ENCODE measurements at regions not wholly inside any gene's neighbourhood (a gene's known extent, or its start where the extent isn't known, plus 50 kb on each side); places are given as distances from the start of the nearest gene placed in this dataset.
"Not testable (repeated sequence)": the region's sequence is repeated elsewhere in the genome, so short reads cannot be mapped to it uniquely, and the experiment has no call there.

DNA sequence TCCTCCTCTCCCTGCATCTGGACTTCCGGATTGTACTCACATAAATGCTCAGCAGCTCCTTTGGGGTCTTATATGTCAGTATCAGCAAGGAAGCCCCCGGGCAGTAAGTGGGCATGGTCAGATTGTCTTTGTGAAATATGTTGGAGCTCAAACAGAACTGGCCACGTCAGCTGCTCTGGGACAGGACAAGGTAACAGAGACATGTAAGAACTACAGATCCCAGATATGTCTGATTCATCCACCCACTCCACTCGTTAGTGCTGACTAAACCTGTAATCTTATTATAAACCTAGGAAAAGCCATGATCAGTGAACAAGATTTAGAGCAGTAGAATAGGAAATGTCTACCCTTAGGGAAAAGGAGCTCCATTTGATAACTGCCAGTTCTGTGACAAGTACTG, 561.8 kb downstream of the CETN3 start:
- DNase-seq (ENCODE audit: low read depth): no peak

DNA sequence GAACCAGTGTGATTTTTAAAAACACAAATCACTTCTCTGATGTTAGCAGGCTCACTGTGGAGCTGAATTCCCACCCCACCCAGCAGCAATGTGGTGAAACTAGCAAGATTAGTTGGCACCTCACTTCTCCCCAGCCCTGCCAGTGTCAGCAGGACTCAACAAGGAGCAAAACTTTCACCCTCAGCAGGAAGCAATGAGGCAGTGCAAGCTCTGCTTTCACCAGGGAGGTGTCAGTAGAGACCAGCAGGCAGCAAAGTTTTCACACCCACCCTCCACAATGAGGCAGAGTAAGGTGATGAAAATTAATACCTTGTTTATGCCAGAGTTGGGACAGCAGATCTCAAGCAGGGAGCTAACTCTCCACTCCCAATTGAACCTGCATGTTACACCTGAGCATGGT, 565.0 kb downstream of the CETN3 start:
- DNase-seq (ENCODE audit: low read depth): no peak

DNA sequence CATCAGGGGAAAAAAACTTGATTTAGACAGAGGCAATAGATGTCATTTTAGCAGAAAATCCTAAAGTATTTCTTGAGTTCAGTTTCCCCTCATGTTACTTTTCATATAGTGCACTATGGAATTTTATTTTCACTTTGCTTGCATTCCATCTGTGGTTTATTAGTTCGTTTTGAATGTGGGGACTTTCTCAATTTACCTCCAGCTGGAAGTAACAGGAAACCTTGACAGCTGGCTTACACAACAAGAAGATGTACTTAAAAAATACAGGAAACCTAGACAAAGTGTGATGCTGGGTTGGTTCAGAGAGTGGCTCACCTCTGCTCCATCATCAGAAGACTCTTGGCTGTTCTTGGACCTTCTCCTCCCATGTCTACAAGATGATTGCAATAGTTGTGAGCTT, 567.0 kb downstream of the CETN3 start:
- DNase-seq (ENCODE audit: low read depth): no peak

DNA sequence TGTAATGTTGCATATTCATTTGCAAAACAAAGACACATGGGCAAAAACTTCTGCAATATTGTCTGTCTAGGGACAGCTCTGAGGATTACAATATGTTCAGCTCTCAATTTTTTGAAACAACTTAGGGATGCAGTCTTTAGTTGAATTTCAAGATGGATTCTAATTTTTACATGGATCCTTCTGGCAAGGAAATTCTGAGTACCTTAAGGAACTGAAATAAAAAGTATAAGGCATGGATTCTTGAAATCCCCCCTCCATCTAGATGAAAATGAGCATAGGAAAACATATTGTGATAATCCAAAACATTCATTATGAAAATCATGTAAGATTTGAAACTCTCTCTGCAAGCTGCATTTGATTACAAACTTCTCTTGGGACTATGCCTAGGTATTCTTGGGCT, 568.6 kb downstream of the CETN3 start:
- no peak for DNase-seq (ENCODE audit: low read depth)

DNA sequence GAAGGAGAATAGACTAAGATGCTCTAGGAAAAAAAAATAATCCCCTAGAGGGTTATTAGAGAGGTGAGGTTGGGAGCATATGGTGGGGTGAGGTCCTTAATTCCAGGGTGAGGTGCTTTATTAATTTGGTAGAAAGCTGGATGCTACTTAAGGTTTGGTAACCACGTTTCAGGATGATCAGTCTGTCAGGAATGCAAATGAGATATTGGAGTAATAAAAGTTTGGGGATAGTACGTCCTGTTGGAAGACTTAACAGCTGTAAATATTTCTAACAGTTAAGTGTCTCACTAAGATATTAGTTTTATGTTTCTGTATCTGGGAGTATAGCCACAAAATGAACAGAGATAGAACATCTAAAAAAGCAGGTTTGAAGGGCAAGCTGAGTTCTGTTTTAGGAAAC, 578.9 kb downstream of the CETN3 start:
- DNase-seq (ENCODE audit: low read depth): no peak

DNA sequence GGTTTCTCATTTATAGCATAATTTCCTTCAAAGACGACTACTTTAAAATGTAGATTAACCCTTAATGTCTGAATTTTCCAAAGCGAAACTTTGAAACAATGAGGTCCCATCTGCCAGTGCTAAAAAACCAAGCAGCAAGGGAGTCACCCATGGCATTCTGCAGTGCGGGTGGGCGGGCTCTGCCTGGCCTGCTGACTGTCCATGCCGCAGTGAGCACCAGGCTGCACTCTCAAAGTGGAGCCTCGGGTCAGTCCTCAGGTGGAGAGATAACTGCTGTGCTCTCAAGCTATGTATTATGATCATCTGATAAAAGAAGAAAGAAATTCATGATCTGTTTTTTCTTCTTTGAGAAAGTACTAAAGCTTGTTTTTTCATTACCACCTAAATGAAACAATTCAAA, 581.6 kb downstream of the CETN3 start:
- no peak for DNase-seq (ENCODE audit: low read depth)

DNA sequence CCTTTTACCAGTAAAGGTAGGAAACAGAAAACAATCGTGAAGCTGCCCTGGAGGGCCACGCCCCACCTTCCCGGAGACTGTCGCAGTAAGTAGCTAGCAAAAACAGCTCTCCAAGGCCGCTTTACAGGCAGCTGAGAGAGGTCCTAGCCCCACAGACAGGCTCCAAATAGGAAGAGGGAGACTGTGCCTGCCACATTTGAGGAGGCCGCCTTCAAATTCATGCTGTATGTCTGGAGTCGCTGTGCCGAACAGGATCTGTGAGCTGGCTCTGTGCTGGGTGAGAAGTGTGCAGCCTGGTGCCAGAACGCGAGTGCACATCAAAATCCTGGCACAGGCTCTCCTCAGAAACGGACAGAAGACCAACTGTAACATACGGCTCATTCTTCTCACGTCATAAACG, 582.2 kb downstream of the CETN3 start:
- no peak for DNase-seq (ENCODE audit: low read depth)

DNA sequence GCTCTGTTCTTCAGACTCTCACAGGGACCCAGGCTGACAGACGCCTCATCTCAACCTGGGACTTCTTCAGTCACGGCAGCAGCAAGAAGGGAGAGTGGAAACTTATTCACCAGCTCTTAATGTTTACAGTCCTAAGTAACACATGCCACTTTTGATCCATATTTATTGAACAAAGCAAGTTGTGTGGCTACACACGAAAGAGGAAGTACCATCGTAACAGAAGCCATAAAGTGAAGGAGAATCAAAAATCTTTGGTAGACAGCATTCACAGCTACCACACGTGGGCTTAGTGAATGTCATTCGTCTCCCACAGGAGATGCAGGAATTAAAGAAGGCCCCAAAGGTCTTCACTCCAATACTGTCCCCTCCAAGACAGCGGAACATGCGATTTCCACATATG, 582.6 kb downstream of the CETN3 start:
- DNase-seq (ENCODE audit: low read depth): no peak

DNA sequence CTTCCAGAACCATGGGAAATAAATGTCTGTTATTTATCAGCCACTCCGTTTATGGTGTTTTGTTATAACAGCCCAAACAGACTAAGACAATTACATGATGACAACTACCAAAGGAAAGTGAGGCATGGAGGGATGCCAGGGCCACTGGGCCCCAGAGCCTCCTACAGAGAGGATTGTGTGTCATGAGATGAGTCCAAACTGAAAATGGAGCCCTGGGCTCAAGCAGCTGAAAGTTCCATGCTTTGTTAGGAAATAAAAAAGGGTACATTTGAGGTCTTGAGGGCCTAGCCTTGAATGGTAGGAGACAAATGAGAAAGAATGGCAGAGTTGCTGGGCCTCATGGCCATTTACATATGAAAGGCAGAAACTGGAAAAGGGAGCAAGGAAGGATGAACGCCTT, 586.5 kb downstream of the CETN3 start:
- DNase-seq (ENCODE audit: low read depth): no peak

DNA sequence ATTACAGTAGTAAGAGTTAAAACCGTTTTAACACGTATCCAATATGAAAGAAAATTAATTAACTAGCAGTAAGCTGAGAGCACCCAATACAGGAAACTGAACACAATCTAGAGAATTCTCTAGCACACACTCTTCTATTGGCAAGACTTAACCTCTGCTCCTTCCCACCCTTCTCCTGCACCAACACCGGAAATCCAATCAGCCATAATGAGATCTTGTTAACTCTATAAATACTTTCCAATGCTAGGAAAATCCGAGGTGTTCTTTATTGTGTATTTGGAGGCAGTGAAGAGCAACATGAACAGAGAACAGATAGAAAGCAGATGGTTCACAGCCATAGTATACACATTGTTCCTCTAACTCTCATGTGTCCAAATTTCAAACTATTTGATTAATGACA, 591.7 kb downstream of the CETN3 start:
- DNase-seq (ENCODE audit: low read depth): no peak

DNA sequence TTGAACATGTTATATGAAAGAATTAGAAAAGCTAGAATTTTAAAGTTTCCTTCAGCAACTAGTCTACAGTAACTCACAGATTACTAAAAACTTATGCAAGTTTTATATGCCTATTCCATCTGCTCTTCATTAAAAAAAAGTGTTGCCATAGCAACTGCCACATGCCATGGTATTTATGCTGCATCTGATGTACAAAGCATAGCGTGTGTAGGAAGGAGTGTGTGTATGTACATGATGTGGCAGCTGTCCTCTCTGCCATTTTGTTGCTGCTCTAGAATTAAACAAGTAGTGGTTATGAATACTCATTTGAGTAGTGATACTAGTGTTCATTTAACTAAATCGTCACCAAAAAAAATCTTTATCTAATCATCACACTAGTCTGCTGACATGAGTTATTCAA, 593.5 kb downstream of the CETN3 start:
- no peak for DNase-seq (ENCODE audit: low read depth)

DNA sequence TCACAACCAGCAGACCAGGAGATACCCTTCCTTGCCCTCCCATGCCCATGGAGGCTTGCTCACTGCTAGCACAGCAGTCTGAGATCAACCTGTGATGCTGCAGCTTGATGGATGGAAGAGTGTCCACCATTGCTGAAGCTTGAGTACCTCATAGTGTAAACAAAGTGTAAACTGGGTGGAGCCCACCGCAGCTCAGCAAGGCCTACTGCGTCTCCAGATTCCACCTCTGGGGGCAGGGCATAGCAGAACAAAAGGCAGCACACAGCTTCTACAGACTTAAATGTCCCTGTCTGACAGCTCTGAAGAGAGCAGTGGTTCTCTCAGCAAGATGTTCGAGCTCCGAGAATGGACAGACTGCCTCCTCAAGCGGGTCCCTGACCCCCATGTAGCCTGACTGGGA, 608.8 kb downstream of the CETN3 start:
- DNase-seq (ENCODE audit: low read depth): not testable (repeated sequence)

DNA sequence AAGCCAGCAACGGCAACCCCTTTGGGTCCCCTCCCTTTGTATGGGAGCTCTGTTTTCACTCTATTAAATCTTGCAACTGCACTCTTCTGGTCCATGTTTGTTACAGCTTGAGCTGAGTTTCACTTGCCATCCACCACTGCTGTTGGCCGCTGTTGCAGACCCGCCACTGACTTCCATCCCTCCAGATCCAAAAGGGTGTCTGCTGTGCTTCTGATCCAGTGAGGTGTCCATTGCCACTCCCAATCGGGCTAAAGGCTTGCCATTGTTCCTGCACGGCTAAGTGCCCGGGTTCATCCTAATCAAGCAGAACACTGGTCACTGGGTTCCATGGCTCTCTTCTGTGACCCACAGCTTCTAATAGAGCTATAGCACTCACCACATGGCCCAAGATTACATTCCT, 615.1 kb downstream of the CETN3 start:
- DNase-seq (ENCODE audit: low read depth): not testable (repeated sequence)

DNA sequence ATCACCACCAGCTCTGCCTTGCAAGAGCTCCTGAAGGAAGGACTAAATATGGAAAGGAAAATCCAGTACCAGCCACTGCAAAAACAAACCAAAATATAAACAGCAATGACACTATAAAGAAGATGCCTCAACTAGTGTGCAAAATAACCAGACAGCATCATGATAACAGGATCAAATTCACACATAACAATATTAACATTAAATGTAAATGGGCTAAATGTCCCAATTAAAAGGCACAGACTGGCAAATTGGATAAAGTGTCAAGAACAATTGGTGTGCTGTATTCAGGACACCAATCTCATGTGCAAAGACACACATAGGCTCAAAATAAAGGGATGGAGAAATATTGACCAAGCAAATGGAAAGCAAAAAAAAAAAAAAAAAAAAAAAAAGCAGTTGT, 629.8 kb downstream of the CETN3 start:
- DNase-seq (ENCODE audit: low read depth): not testable (repeated sequence)

DNA sequence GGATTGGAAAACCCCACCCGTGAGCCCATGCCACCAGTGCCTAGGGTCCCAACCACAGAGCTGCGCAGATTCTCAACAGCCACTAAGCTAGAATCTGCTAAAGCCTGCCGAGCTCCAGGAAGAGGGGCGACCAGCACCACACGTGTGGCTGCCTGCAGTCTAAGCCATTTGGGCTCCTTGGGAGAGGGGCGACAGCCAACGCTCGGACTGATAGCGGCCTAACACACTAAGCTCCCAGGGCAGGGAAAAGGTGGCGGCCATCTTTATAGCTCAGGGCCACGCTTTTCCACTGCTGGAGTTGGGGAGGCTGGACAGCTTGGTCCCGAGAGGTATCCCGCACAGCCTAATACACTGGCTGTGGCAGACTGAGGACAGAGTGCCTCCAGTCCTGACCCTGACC, 631.8 kb downstream of the CETN3 start:
- DNase-seq (ENCODE audit: low read depth): no peak

DNA sequence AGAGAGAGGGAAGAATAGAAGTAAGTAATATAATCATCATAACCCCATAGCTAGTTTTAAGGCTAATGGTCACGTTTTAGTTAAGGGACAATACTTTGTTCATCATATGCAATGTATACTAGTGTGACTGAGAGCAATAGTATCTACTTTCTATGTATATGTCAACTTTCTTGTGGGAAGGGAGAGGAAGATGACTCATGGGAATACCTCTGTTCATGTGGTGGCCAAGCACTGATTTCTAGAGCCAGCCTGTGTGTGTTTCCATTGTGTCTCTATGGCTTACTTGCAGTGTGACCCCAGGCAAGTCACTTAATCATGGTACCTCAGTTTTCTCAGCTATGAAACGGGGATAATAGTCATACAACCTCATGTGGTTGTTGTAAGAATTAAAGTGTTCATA, 639.6 kb downstream of the CETN3 start:
- DNase-seq (ENCODE audit: low read depth): no peak

DNA sequence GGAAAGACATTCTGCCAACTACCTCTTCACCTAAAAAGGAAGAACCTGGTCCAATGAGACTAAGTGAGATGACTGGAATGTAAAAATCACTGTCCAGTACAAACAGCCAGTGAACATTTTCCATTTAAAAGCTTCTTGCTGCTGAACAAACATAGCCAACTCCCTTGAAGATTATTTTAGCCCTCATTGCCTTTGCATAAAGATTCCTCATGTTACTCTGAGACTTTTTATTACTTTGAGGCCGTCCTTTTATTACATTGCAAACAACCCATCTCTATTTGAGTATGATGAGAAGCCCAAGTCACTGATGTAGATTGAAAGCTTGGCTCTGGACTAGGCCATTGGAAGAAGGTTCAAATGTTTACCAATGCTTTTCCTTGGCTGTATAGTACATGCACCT, 649.8 kb downstream of the CETN3 start:
- DNase-seq (ENCODE audit: low read depth): no peak

DNA sequence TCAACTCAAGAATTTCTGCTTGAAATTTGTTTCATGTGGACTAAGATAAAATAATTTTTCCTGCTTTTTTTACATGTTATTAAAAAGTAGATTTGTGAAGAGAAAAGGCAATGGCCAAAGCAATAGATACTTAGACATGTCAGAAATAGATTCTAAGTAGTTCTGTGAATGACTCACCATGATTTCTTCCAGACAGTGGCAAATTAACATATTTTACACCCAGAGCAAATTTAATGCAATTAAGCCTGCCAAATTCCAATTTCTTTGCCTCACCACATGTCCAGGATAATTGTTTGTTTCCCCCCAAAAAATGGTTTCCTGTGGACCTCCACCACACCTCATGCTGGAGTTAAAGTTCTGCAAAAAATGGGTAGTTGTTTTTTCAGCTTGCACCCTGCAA, 651.4 kb downstream of the CETN3 start:
- no peak for DNase-seq (ENCODE audit: low read depth)

DNA sequence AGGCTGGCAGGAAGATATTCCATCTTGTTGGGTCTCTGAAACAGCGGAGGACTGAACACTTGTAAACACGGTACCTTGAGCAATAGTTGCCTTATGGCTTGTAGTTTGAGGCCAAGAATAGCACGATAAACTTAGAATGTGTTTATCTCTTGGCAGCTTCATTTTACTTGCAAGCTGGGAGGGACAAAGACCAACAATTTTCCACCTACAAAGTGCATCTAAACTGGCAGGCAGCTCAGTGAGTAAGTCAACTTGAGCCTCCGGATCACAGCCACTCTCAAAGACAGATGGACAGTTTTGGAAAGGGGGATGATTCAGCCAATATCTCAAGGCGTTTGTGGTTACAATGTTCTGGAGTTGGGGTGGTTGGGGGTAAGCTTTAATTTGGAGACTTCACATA, 652.6 kb downstream of the CETN3 start:
- no peak for DNase-seq (ENCODE audit: low read depth)

DNA sequence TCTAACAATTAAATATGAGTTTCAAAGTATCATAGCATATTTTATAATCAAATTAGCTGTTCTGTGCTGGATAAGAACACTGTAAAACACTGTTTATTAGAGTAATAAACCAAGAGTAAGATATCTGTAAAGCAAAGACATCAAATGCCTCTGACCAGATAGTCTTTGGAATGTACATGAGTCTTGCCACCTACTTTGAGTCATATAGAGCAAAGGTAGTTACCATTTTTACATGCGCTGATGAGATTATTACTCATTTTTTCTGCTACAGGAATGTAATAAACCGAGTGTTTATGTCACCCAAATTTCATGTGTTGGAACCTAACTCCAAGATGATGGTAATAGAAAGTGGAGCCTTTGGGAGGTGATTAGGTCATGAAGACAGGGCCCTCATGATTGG, 654.5 kb downstream of the CETN3 start:
- no peak for DNase-seq (ENCODE audit: low read depth)

DNA sequence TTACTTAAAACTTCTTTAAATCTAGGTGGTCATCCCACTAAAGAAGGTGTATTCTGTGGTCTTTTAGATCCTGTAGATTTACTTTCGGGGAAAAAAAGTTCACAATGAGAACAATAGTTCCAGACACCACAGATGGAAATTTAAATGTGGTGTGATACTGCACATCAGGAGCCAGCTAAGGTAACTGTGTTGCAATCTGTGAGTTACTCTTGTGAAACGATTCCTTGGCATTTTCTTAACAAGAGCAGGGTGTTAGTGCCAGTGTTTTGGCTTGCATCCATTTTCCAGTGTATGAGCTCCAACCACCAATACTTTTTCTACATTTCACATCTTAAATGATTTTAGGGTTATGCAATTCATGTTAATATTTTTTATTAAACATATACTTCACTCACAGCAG, 674.5 kb downstream of the CETN3 start:
- DNase-seq (ENCODE audit: low read depth): no peak

DNA sequence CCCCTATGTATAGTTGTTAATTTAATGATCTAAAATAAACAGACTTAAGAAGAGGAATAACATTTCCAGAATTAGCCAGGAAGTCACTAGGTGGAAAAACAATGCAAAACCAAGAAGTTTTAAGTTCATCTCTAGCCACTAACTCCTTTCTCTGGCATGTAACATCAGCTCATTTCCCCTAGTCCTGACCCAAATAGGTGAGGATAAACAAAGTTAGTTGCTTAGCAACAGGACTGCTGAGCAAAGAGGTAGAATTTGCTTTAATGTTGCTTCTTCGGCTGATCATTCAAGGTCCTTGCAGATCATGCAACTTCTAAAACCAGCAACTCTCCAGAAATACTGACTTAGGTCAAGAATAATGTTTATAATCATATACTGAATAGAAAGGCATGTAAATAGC, 675.8 kb downstream of the CETN3 start:
- DNase-seq (ENCODE audit: low read depth): no peak

DNA sequence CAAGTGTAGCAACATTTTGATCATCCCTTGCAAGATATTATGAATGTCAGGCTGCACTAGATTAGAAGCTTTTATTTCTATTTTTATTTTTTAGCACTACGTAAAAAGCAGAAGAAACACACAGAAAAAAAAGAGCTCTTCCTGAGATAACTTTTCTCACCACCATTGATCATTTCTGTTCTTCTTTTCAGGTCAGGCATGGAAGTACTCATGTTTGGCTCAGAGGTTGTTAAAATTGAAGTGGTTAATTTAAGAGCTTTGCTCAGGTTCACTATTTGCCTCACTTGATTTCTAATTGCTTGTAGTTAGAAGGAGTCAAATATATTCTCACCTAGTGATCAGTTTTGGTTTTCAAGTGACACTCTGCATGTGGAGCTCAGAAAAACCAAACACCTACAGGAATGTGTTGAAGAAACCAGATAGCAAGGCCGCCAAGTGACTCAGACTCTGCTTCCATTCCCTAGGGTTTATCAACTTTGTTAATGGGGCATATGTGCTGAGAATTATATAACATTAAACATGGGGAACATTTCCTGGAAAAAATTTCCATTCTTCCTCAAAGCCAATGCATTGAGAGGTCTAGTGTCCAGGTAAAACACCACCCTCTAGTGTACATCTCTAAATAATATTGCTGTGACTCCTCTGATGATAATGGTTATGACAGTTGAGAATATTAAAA, 679.8 kb downstream of the CETN3 start:
- DNase-seq (ENCODE audit: low read depth): no peak

DNA sequence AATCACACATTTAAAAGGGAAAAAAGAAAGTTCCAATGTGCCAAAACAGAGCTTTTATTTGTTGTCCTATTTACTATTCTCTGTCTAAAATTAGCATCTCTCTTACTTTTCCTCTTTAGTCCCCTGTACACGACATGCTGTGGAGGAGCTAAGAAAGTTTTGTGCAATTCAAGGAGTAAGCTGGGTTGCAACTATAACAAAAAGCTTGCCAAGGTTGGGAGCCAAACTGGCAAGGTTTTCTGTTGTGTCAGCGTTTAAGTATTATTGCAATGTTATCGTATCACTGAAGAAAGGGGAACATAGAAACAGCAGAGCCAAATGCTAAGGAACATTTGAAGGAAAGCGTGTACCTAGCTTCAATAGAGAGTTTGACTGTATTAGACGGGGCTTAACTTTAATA, 680.8 kb downstream of the CETN3 start:
- DNase-seq (ENCODE audit: low read depth): no peak

DNA sequence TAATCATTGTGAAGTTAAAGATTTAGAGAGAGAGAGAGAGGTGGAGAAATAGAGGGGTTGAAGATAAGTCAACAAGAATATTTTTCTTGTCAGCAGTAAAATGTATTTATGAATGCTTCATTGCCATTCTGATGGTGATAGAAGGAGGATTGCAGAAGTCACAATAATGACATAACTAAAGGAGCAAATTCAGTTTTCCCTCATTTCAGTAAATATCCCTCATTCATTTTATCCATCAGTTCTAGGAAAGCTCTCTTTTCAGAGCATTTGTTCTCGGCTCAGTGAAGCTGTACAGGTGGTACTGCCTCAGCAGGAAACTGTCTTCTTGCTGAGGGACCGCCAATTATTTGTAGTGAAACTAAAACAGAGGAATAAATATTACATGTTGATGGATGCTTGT, 681.4 kb downstream of the CETN3 start:
- no peak for DNase-seq (ENCODE audit: low read depth)
